ENCODE measurements at regions not wholly inside any gene's neighbourhood (a gene's known extent, or its start where the extent isn't known, plus 50 kb on each side); places are given as distances from the start of the nearest gene placed in this dataset.

DNA sequence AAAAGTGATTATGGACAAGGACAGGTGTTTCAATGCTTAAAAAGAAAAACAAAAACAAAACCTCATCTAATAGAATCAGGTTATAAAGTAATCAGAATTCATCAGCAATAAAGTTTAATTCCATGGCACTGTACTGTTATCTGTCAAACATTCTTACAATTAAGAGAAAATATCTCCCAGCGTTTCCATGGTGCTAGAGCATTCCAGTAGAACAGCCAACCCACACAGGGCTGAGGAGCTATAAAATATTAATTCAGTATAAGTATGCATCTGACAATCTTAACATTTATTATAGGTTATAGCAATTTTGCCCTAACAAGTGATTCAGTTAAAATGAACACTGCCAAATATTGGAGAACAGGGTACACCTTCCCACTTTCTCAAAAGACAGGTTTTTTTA is 128.7 kb upstream of the DEPDC1 start:
- TF ChIP-seq, protein P1, sequence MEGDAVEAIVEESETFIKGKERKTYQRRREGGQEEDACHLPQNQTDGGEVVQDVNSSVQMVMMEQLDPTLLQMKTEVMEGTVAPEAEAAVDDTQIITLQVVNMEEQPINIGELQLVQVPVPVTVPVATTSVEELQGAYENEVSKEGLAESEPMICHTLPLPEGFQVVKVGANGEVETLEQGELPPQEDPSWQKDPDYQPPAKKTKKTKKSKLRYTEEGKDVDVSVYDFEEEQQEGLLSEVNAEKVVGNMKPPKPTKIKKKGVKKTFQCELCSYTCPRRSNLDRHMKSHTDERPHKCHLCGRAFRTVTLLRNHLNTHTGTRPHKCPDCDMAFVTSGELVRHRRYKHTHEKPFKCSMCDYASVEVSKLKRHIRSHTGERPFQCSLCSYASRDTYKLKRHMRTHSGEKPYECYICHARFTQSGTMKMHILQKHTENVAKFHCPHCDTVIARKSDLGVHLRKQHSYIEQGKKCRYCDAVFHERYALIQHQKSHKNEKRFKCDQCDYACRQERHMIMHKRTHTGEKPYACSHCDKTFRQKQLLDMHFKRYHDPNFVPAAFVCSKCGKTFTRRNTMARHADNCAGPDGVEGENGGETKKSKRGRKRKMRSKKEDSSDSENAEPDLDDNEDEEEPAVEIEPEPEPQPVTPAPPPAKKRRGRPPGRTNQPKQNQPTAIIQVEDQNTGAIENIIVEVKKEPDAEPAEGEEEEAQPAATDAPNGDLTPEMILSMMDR (IDR thresholded peaks at IDR 0.05; ENCODE audit: poor library complexity, severe bottlenecking) = no peak
- TF ChIP-seq, protein P2, sequence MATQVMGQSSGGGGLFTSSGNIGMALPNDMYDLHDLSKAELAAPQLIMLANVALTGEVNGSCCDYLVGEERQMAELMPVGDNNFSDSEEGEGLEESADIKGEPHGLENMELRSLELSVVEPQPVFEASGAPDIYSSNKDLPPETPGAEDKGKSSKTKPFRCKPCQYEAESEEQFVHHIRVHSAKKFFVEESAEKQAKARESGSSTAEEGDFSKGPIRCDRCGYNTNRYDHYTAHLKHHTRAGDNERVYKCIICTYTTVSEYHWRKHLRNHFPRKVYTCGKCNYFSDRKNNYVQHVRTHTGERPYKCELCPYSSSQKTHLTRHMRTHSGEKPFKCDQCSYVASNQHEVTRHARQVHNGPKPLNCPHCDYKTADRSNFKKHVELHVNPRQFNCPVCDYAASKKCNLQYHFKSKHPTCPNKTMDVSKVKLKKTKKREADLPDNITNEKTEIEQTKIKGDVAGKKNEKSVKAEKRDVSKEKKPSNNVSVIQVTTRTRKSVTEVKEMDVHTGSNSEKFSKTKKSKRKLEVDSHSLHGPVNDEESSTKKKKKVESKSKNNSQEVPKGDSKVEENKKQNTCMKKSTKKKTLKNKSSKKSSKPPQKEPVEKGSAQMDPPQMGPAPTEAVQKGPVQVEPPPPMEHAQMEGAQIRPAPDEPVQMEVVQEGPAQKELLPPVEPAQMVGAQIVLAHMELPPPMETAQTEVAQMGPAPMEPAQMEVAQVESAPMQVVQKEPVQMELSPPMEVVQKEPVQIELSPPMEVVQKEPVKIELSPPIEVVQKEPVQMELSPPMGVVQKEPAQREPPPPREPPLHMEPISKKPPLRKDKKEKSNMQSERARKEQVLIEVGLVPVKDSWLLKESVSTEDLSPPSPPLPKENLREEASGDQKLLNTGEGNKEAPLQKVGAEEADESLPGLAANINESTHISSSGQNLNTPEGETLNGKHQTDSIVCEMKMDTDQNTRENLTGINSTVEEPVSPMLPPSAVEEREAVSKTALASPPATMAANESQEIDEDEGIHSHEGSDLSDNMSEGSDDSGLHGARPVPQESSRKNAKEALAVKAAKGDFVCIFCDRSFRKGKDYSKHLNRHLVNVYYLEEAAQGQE (IDR thresholded peaks at IDR 0.05; ENCODE audit: borderline replicate concordance) = no peak
- TF ChIP-seq EZH2 (IDR thresholded peaks at IDR 0.05; ENCODE audit: borderline replicate concordance, insufficient read depth, low read length, poor library complexity, severe bottlenecking) (no peak), SMC3 (conservative IDR thresholded peaks at IDR 0.05; ENCODE audit: poor library complexity) (no peak)
